Activated CD8-positive, alpha-beta T cell treated with anti-CD3 and anti-CD28 coated beads for 36 hours (primary cell): ENCODE measurements at regions not wholly inside any gene's neighbourhood (a gene's known extent, or its start where the extent isn't known, plus 50 kb on each side); places are given as distances from the start of the nearest gene placed in this dataset.

Experiments
- ATAC-seq: fragments of 200-7000 bp; cut with Tn5 transposase; one replicate; pipeline ENCODE4 v1.10.0; 2021; ENCODE audit warnings: mild to moderate bottlenecking, moderate library complexity
- CTCF ChIA-PET: fragments of 350-600 bp; sonication (Branson Sonifier 250); formaldehyde crosslinking; loops from one replicate; lab custom pipeline; 2021; ENCODE audit warnings: antibody characterized with exemption; lab: Charles Lee
- POLR2A ChIA-PET: fragments of 350-600 bp; sonication (Branson Sonifier 250); formaldehyde crosslinking; loops from one replicate; lab custom pipeline; 2021; ENCODE audit warnings: antibody characterized with exemption; lab: Charles Lee
- DNase-seq: peaks from one replicate; pipeline ENCODE4 v3.0.0-alpha.2; 2020
- H3K27ac Mint-ChIP-seq: one replicate; pipeline ENCODE4 v1.8.0; 2021; ENCODE audit warnings: mild to moderate bottlenecking, mixed read lengths
- H3K27me3 Mint-ChIP-seq: one replicate; pipeline ENCODE4 v1.8.0; 2021; ENCODE audit warnings: mixed read lengths
- H3K36me3 Mint-ChIP-seq: one replicate; pipeline ENCODE4 v1.8.0; 2021; ENCODE audit warnings: low read depth, mixed read lengths
- H3K4me1 Mint-ChIP-seq: one replicate; pipeline ENCODE4 v1.8.0; 2021; ENCODE audit warnings: low read depth, mixed read lengths
- H3K4me3 Mint-ChIP-seq: one replicate; pipeline ENCODE4 v1.8.0; 2021; ENCODE audit warnings: mild to moderate bottlenecking, moderate library complexity, mixed read lengths
- H3K9me3 Mint-ChIP-seq: one replicate; pipeline ENCODE4 v1.8.0; 2021; ENCODE audit warnings: mixed read lengths
- CTCF ChIP-seq: fragments of 200-600 bp; IDR thresholded peaks from one replicate; pipeline ENCODE4 v1.8.0; 2022; ENCODE audit warnings: antibody characterized with exemption, mild to moderate bottlenecking
- intact Hi-C: fragments of 100-400 bp; cut with micrococcal nuclease; formaldehyde crosslinking; loops from one replicate; pipeline ENCODE4 v1.10.0; 2022

- ChIA-PET POLR2A (interaction anchor here (0.9 kb wide), 1 partner anchor 71 kb away, joined by 3 read pairs; the partner anchor contains the start of gene DUSP10), CTCF (interaction anchor here (0.7 kb wide), 1 partner anchor 10 kb away, joined by 3 read pairs; no protein-coding TSS in a partner anchor)
- intact Hi-C loops, result no loop called here
- H3K9me3 Mint-ChIP-seq, result peaks cover 7% of the 10 kb centered on the region
- ATAC-seq (no peak), DNase-seq (no peak)
- peaks cover under 1% of the 10 kb centered on the region for H3K36me3 Mint-ChIP-seq
- H3K4me1 Mint-ChIP-seq, result peaks cover 32% of the 10 kb centered on the region
- no peak overlapping the region for H3K4me3 Mint-ChIP-seq
- no peak overlapping the region for H3K27ac Mint-ChIP-seq
- H3K27me3 Mint-ChIP-seq, result no peaks in the 10 kb centered on the region
- TF ChIP-seq CTCF, result no peak
Measured at GRCh38 chr1:221812905-221813597, 71.2 kb upstream of the DUSP10 start.

- no peaks in the 10 kb centered on the region for H3K27me3 Mint-ChIP-seq
- intact Hi-C loops, result no loop called here
Measured at GRCh38 chr1:221812088-221812752, 70.3 kb upstream of the DUSP10 start.

GRCh38 chr1:221810406-221810805, 68.5 kb upstream of the DUSP10 start:
- POLR2A ChIA-PET, result interaction anchor here (2.4 kb wide), 1 partner anchor 19 kb away, joined by 6 read pairs; no protein-coding TSS in a partner anchor
- intact Hi-C loops, result no loop called here
- Mint-ChIP-seq H3K36me3 (peaks cover 1% of the 10 kb centered on the region), H3K27ac (peak overlapping the region; percentile 74), H3K9me3 (peaks cover 7% of the 10 kb centered on the region), H3K4me3 (no peak overlapping the region), H3K27me3 (no peaks in the 10 kb centered on the region), H3K4me1 (peaks cover 35% of the 10 kb centered on the region)
- TF ChIP-seq CTCF, result no peak
- peak; percentile 24 for ATAC-seq
- CTCF ChIA-PET, result no interaction called here
- DNase-seq, result no peak

More at GRCh38 chr1:221812088-221812752, 70.3 kb upstream of the DUSP10 start:
- no peak overlapping the region for H3K27ac Mint-ChIP-seq
- CTCF ChIA-PET, result no interaction called here
- ATAC-seq (no peak), DNase-seq (no peak)
- POLR2A ChIA-PET, result no interaction called here
- H3K9me3 Mint-ChIP-seq, result peaks cover 7% of the 10 kb centered on the region
- peaks cover 1% of the 10 kb centered on the region for H3K36me3 Mint-ChIP-seq
- peaks cover 33% of the 10 kb centered on the region for H3K4me1 Mint-ChIP-seq
- no peak for TF ChIP-seq CTCF
- no peak overlapping the region for H3K4me3 Mint-ChIP-seq

GRCh38 chr1:221809091-221810029, 67.5 kb upstream of the DUSP10 start:
- intact Hi-C loops, result no loop called here
- ChIA-PET CTCF (interaction anchor here (1.1 to 1.7 kb wide), 4 partner anchors 14 to 67 kb away, joined by 3 read pairs; partner anchors contain the start of gene DUSP10), POLR2A (interaction anchor here (2.4 kb wide), 1 partner anchor 20 kb away, joined by 6 read pairs; no protein-coding TSS in a partner anchor)
- H3K27ac Mint-ChIP-seq, result peak overlapping the region; percentile 83
- peaks cover 7% of the 10 kb centered on the region for H3K9me3 Mint-ChIP-seq
- ATAC-seq (peak; percentile 79), DNase-seq (peak; percentile 34)
- no peak for TF ChIP-seq CTCF
- H3K36me3 Mint-ChIP-seq, result peaks cover 1% of the 10 kb centered on the region
- H3K4me1 Mint-ChIP-seq, result peaks cover 38% of the 10 kb centered on the region
- no peaks in the 10 kb centered on the region for H3K27me3 Mint-ChIP-seq
- no peak overlapping the region for H3K4me3 Mint-ChIP-seq
